ELF-1 (cell line): ENCODE measurements at regions not wholly inside any gene's neighbourhood (a gene's known extent, or its start where the extent isn't known, plus 50 kb on each side); places are given as distances from the start of the nearest gene placed in this dataset.
"Not testable (repeated sequence)": the region's sequence is repeated elsewhere in the genome, so short reads cannot be mapped to it uniquely, and the experiment has no call there.

ENCODE experiments used
- DNase-seq: peaks from one replicate; pipeline ENCODE4 v3.0.0-alpha.2; 2016; ENCODE audit warnings: low read depth, low spot score

- DNase-seq, result not testable (repeated sequence)
These were observed 422.6 kb downstream of the TMEM121 start for GRCh38 chr14:105948955-105949354.

DNA sequence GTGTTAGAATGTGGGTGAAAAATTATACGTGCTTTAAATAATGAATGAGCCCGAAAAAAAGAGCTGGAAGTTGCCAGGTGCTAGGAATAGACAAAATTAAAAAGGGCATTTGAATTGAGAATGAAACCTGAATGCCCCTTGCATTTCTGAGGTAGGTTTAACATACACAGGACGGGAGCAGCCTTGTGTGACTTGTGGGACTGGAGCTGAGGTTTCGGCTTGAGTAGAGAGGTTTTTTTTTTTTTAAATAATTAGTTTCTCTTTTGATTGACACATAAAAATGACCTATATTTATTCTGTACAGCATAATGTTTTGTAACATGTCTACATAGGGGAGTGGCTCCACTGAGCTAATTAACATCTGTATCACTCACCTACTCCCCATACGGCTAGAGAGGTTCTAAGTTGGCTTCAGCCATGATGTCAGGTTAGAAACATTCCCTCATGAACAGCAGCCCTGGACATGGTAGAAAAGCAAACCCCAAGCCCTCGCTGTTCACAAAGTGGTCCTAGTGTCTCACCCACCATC, 424.0 kb downstream of the TMEM121 start:
- not testable (repeated sequence) for DNase-seq

- DNase-seq, result no peak
These were observed 425.0 kb downstream of the TMEM121 start for GRCh38 chr14:105951399-105951798.

- no peak for DNase-seq
These were observed 425.8 kb downstream of the TMEM121 start for GRCh38 chr14:105952222-105952621.

- no peak for DNase-seq
These were observed 426.4 kb downstream of the TMEM121 start for GRCh38 chr14:105952826-105953225.

GRCh38 chr14:105961625-105962024, 435.2 kb downstream of the TMEM121 start:
- DNase-seq, result not testable (repeated sequence)

- DNase-seq, result no peak
These were observed 436.1 kb downstream of the TMEM121 start for GRCh38 chr14:105962532-105962931.

DNA sequence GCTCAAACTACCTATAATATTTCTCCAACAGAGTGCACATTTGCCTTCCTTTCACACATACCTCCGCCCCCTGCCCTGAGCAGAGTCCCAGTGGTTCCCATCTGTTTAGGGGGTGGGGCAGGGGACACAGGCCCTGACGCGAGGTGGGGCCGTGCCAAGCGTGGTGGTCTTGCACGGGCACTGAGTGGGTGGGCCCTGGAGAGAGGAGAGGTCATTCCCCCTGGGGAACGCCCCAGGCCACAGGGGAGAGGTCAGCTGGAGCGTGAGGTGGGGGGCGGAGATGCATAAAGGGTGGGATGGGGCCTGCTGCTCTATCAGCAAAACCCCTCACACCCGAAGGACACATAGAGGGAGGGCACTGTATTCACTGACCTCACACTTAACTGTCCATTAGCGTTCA, 441.9 kb downstream of the TMEM121 start:
- no peak for DNase-seq

DNA sequence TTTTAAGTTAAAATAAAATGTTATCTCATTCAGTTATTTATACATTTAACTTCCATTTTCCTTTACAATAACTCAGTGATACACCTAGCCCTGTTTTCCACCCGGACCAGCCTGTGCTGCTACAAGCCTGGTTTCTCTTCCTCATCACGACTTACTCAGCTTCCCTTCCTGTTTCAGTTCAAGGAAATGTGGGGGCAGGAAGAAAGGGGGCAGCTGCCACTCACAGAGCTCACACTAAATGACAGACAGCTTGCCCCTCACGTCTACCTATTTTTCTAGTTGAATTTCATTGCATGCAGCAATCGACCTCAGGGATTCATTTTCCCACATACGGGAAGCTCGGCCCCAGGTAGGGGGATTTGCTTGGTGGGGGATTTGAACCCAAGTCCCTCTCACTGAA, 442.6 kb downstream of the TMEM121 start:
- not testable (repeated sequence) for DNase-seq

GRCh38 chr14:105970821-105971220, 444.4 kb downstream of the TMEM121 start:
- DNase-seq, result not testable (repeated sequence)

DNA sequence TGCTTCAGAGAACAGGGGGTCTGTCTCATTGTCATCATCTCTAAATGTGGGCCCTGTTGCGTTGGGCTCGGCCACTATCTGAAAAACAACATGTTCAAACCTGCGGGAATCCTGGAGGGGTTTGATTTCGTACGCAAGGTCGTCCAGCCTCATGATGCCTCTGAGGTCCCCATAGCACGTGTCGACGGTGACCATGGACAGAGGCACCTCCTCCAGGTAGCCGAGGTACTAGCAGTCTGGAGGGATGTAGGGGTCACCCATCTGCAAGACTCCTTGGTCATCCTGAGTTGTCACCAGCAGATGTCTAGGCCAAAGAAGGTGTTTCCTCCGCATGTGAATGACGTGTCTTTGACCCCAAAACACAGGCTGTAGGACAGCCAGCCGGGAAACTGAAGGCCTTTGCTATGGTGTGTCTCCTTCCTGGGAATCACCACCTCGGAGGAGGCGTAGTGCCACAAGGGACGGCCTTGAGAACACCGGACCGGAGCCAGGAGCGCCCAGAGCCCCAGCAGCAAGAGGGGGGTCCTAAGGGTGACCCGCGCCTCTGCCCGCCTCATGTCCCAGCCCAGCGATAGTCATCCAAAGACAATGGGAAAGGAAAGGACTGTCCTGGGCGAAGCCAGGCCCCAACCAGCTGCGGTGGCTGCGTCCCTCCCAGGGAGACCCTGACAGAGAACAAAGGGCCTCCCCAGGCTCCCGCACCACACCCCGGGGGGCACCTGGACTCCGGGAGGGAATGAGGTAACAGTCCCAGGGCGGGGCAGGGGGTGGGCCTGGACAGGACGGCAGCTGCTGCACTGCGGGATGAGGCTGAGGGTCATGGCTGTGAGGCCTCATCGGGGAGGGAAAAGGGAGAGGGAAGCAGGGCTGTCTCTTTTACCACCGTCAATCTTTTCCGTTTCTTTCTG, 445.5 kb downstream of the TMEM121 start:
- no peak for DNase-seq

- peak; percentile 75 for DNase-seq
These were observed 448.5 kb downstream of the TMEM121 start for GRCh38 chr14:105974902-105975301.

GRCh38 chr14:105978618-105979295, 452.4 kb downstream of the TMEM121 start:
- no peak for DNase-seq

- DNase-seq, result no peak
These were observed 453.1 kb downstream of the TMEM121 start for GRCh38 chr14:105979446-105979845.

DNA sequence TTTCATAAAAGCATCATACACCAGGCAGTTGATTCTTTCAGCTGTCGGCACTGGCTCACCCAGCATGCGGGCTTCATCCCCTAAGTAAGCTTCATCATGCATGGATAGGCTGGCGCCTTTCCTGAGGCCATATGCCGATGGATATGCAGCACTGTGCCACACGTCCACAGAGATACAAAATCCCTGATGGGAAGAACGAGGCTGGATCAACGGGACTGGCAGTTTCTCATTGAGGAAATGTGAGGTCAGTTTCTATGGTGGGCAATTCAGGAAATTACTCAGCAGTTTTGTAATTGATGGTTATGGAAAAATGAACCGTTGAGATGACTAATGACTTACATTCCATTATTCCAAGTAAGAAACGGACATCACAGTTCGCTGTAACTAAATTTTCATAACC, 453.8 kb downstream of the TMEM121 start:
- no peak for DNase-seq

- not testable (repeated sequence) for DNase-seq
These were observed 455.3 kb downstream of the TMEM121 start for GRCh38 chr14:105981517-105982302.

GRCh38 chr14:105982664-105983063, 456.3 kb downstream of the TMEM121 start:
- DNase-seq, result no peak

DNA sequence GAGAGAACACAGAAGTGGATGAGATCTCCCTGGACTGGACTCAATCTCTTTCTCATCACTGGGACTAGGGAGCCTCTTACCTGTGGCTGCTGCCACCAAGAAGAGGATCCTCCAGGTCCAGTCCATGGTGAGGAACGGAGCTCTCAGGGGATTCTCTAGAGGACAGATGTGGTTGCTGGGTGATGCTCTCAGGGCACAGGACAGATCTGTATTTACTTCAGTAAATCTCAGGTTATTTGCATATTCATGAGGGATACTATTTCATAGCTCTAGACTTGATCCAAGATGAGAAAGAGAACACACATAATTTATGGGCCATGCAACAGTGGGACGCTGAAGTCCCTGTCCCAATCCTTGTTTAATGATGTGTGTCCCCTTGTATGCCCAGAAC, 460.5 kb downstream of the TMEM121 start:
- no peak for DNase-seq

GRCh38 chr14:105987563-105987962, 461.2 kb downstream of the TMEM121 start:
- no peak for DNase-seq

- no peak for DNase-seq
These were observed 463.4 kb downstream of the TMEM121 start for GRCh38 chr14:105989566-105990302.

DNA sequence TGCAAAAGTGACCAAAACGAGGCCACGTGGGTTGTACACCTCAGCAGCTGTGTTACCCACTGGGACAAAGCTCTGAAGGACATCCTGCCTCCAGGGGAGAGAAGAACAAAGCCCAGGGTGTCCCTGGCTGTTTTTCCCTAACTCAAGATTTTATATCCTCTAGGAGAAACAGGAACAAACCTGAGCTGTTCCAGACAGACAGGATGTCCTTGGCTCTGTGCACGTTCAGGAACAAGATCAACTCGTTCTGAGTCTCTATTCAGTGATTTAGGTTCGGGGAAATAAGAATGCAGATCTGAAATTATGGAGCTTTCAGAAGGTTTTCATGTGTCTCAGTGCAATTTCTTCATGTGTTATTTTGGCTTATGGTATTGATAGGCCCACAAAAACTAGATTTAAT, 465.3 kb downstream of the TMEM121 start:
- not testable (repeated sequence) for DNase-seq
